Skeletal muscle cell (primary cell): ENCODE measurements at regions not wholly inside any gene's neighbourhood (a gene's known extent, or its start where the extent isn't known, plus 50 kb on each side); places are given as distances from the start of the nearest gene placed in this dataset.
"Not testable (repeated sequence)": the region's sequence is repeated elsewhere in the genome, so short reads cannot be mapped to it uniquely, and the experiment has no call there.

Experiments used
- DNase-seq: peaks from one replicate; pipeline ENCODE4 v3.0.0-alpha.2; 2010; ENCODE audit warnings: low read depth
- H3K4me3 ChIP-seq: 2 replicates; pipeline ENCODE4 v1.5.1; 2011; ENCODE audit warnings: low read depth, mild to moderate bottlenecking, control low read depth, low read length, moderate library complexity

- peak; percentile 96 for DNase-seq
- H3K4me3 ChIP-seq = no peak overlapping the region
These were observed 532.0 kb downstream of the BCKDHB start for GRCh38 chr6:80638213-80639055.

DNA sequence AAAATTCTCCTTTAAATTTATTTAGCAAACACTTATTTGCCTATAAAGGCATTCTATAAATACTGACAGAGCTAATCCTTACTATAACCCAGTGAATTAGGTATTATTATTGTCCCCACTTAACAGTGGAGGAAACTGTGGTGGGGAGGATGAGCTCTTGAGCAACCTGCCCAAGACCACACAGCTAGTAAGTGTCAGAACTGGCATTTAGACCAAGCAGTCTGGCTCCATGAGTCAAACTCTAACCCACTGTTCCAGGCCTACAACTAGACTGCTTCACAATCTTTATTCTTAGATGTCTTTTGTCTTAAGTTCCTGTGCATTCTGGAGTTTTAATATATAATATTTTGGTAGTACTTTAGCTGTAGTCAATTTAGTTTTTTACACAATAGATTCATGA lies 530.8 kb downstream of the BCKDHB start:
- DNase-seq = peak; percentile 56
- no peak overlapping the region for H3K4me3 ChIP-seq

DNA sequence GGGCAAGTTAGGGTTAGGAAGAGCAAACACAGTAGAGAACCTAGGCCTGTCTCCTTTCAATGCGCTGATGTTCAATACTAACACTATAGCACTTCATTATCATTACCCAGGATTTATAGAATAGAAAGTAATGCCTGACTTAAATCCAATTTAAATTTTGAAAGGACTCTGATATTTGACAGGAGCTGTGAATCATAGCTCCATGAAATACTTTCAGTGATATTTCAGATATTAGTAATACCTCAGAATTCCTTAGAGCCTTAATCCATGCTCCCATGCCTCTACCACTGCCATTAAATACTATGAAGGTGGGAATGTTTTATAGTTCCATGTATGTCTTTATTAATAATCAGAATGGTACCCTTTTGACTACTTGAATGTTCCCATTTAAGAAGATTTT lies 530.2 kb downstream of the BCKDHB start:
- DNase-seq = no peak
- H3K4me3 ChIP-seq = no peak overlapping the region

GRCh38 chr6:80633412-80633811 lies 526.9 kb downstream of the BCKDHB start:
- DNase-seq = no peak

GRCh38 chr6:80625405-80625804 lies 518.9 kb downstream of the BCKDHB start:
- no peak for DNase-seq
- no peak overlapping the region for H3K4me3 ChIP-seq

More at GRCh38 chr6:80633412-80633811, 526.9 kb downstream of the BCKDHB start:
- H3K4me3 ChIP-seq = no peak overlapping the region

GRCh38 chr6:80623066-80623815 lies 516.8 kb downstream of the BCKDHB start:
- DNase-seq = no peak
- H3K4me3 ChIP-seq = no peak overlapping the region

GRCh38 chr6:80622641-80623040 lies 516.2 kb downstream of the BCKDHB start:
- H3K4me3 ChIP-seq = no peak overlapping the region
- no peak for DNase-seq

GRCh38 chr6:80618953-80619352 lies 512.5 kb downstream of the BCKDHB start:
- H3K4me3 ChIP-seq = no peak overlapping the region
- no peak for DNase-seq

DNA sequence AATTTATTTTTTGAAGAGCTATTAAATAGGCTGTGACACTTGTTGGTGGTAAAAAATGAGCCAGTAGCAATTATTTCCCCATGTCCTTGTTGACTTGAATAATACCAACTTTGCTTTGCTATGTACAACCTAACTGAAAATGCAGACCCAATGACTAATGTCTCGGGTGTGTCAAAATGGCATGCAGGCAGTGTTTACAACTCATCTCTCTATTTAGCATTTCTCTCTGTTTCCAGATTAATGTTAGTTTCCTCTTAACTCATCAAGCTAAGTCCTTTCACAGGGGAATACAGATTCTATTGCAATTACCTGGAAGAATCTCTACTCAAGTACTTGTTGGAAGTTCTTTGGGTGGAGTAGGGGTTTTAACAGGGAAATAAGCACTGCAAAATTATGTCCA lies 504.4 kb downstream of the BCKDHB start:
- H3K4me3 ChIP-seq = no peak overlapping the region
- peak; percentile 56 for DNase-seq

GRCh38 chr6:80608881-80609280 lies 502.4 kb downstream of the BCKDHB start:
- H3K4me3 ChIP-seq = no peak overlapping the region
- DNase-seq = peak; percentile 30

- no peak overlapping the region for H3K4me3 ChIP-seq
- DNase-seq = peak; percentile 87
These were observed 501.4 kb downstream of the BCKDHB start for GRCh38 chr6:80607811-80608391.

DNA sequence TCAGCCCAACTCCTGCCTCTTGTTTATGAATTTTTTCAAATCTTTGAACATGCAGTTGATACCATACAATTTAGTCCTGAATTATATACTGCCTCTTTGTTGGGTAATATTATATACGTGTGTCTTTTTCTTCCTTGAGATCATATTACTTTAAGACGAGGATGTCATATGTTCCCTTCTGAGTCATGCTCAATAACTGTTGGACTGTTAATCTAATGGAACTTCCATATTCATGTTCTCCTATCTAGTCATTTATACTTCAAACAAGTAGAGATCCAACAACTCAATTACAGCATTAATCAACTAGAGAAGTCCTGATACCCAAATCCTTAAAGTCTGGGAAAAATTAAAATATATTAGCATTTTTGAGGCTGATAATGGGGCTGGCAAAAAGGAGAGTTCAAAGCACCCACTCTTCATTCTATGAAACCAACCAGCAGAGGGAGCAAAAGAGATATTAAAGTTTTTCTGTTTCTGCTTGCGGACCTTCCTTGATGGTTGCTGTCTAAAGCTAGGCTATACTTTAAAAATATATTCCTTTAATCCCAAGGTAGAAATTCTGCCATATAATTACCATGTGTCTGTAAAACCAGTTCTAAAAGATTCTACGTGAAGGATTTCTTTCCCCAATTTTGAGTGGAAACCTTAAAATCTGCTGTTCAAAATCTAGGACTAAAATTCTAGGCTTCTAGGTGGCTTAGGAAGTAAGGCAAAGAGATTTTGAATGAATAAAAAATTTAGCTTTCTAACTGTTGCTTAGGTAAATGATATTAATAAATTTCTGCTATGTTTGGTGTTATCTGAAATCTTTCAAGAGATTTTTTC lies 498.9 kb downstream of the BCKDHB start:
- H3K4me3 ChIP-seq = no peak overlapping the region
- DNase-seq = peak; percentile 47

GRCh38 chr6:80603679-80604078 lies 497.2 kb downstream of the BCKDHB start:
- DNase-seq = no peak
- no peak overlapping the region for H3K4me3 ChIP-seq

DNA sequence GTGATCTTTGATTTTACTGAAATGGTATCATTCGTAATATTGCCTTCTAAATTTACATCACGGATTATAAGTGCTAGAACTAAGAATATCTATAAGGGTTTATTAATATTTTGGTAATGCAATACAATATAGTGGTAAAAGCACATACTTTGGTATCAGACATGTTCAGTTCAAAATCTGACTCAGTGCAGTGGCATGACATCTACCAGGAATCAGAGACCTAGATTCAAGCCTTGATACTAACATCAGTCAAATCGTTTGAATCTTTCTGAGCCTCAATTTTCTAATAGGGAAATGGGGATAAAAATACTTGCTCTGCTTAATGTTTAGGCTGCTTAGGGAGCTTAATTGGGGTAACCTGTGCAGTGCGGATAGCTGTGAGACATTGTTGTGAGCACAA lies 488.0 kb downstream of the BCKDHB start:
- no peak overlapping the region for H3K4me3 ChIP-seq
- DNase-seq = no peak

DNA sequence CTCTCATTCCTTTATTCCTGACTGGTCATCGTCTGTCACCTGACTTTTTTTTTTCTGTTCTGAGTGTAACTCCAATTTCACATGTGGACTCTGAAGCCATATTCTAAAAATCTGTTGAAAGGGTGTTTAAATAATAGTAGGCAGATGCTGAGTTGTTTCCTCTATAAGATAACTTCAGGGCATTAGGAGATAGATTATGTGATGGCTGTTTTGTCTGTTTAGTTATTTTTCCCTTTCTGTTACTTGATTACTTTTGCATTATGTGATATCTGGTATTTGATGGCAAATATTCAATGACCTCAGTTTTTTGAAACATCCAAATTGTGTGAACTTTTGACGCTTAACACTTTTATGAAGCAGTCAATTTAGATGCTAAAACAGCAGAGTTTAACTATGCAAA lies 486.0 kb downstream of the BCKDHB start:
- H3K4me3 ChIP-seq = no peak overlapping the region
- DNase-seq = no peak

- no peak overlapping the region for H3K4me3 ChIP-seq
- no peak for DNase-seq
These were observed 479.8 kb downstream of the BCKDHB start for GRCh38 chr6:80586242-80586641.

DNA sequence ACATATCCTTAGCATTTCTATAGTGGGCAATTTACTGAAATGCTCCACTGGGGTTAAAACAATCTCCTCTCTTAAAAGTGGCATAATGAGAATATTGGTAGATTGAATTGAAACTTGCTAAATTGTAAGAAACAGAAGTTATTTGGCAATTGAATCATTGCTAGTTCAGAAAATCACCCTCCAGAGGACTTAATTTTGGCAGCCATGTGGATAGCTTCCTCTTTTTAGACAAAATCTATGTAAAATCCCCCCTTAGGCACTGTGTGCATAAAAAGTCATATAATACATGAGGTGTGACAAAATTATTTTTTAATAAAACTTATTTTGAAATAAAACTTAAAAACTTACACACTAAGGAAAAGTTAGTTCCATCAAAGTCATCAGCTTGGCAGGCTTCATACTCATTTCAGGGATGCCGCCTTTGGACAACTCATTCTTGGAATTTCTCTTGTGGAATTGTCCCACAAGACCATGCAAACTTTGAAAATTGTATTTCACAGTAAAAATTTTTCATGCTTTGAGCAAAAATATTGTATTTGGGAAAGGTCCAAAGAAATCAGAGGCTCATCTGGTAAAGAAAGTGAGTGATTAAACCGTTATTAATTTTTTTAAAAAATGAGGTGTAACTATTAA lies 473.0 kb downstream of the BCKDHB start:
- no peak overlapping the region for H3K4me3 ChIP-seq
- DNase-seq = no peak

- not testable (repeated sequence) for H3K4me3 ChIP-seq, DNase-seq
These were observed 466.8 kb downstream of the BCKDHB start for GRCh38 chr6:80573320-80573719.

- no peak for DNase-seq
- no peak overlapping the region for H3K4me3 ChIP-seq
These were observed 459.9 kb downstream of the BCKDHB start for GRCh38 chr6:80566361-80566760.
